Uterus (tissue), 2 donors: ENCODE measurements at regions not wholly inside any gene's neighbourhood (a gene's known extent, or its start where the extent isn't known, plus 50 kb on each side); places are given as distances from the start of the nearest gene placed in this dataset.

Experiments used
- POLR2A ChIP-seq, 2 donors: fragments of 450-650 bp; IDR thresholded peaks; one replicate each; pipeline ENCODE4 v1.6.1; 2016; ENCODE audit warnings: antibody characterized with exemption in 2 of 2, mild to moderate bottlenecking in 1 of 2, moderate library complexity in 1 of 2
- TF ChIP-seq, protein P1 (sequence below), 4 experiments: fragments of 200-600 bp in 2 of 4; fragments of 450-650 bp in 2 of 4; sonication (generic) in 2 of 4; IDR thresholded peaks; one replicate each; pipeline ENCODE4 v1.5.1; 2016 to 2019; ENCODE audit warnings: antibody characterized with exemption in 4 of 4, mild to moderate bottlenecking in 2 of 4, moderate library complexity in 1 of 4

DNA sequence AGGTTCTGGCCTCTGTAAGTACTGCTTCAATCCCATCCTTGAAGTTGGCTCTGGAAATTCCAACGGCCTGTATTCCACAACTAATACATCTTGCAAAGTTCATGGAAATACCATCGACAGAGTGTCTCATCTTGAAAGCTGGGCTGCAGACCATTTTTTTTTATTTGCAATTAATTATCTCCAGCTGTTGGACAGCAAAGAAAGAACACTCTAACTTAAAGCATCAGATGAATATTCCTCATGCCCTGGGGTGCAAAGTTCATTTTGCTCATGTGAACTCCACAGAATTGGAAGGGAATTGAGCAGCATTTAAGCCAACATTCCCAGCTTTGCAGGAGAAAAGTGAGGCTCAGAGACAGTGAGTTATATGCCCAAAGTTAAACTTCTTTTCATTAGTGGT is 96.5 kb upstream of the PIEZO2 start:
- no peak for TF ChIP-seq POLR2A (IDR thresholded peaks at IDR 0.05)
- TF ChIP-seq, protein P1, sequence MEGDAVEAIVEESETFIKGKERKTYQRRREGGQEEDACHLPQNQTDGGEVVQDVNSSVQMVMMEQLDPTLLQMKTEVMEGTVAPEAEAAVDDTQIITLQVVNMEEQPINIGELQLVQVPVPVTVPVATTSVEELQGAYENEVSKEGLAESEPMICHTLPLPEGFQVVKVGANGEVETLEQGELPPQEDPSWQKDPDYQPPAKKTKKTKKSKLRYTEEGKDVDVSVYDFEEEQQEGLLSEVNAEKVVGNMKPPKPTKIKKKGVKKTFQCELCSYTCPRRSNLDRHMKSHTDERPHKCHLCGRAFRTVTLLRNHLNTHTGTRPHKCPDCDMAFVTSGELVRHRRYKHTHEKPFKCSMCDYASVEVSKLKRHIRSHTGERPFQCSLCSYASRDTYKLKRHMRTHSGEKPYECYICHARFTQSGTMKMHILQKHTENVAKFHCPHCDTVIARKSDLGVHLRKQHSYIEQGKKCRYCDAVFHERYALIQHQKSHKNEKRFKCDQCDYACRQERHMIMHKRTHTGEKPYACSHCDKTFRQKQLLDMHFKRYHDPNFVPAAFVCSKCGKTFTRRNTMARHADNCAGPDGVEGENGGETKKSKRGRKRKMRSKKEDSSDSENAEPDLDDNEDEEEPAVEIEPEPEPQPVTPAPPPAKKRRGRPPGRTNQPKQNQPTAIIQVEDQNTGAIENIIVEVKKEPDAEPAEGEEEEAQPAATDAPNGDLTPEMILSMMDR (IDR thresholded peaks at IDR 0.05) = no peak
